Tibial nerve (tissue), 4 donors: ENCODE measurements at regions not wholly inside any gene's neighbourhood (a gene's known extent, or its start where the extent isn't known, plus 50 kb on each side); places are given as distances from the start of the nearest gene placed in this dataset.

Experiments used
- DNase-seq, 2 donors: peaks; one replicate each; pipeline ENCODE4 v3.0.0-alpha.2; 2019; ENCODE audit warnings: low spot score in 2 of 2
- H3K27ac ChIP-seq, 4 donors: fragments of 200-600 bp; sonication (generic) in 3 of 4; one replicate each; pipeline ENCODE4 v1.5.1; 2017 to 2019; ENCODE audit warnings: mild to moderate bottlenecking in 1 of 4
- H3K27me3 ChIP-seq, 2 donors: fragments of 200-600 bp; sonication (generic) in 1 of 2; one replicate each; pipeline versions ENCODE4 v1.5.1 to v1.6.0; 2017 to 2019
- H3K36me3 ChIP-seq, 3 donors: fragments of 200-600 bp; sonication (generic); one replicate each; pipeline ENCODE4 v1.5.1; 2018 to 2019
- H3K4me1 ChIP-seq, 4 donors: fragments of 200-600 bp; sonication (generic) in 3 of 4; one replicate each; pipeline ENCODE4 v1.5.1; 2017 to 2019
- H3K4me3 ChIP-seq, 4 donors: fragments of 200-600 bp; sonication (generic) in 3 of 4; one replicate each; pipeline ENCODE4 v1.5.1; 2017 to 2019; ENCODE audit warnings: mild to moderate bottlenecking in 1 of 4, moderate library complexity in 1 of 4
- H3K9me3 ChIP-seq, 4 donors: fragments of 200-600 bp; sonication (generic) in 3 of 4; one replicate each; pipeline ENCODE4 v1.5.1; 2017 to 2019
- EP300 ChIP-seq, 2 donors: sonication (generic); formaldehyde crosslinking; IDR thresholded peaks; one replicate each; pipeline ENCODE4 v1.6.1; 2017; ENCODE audit warnings: antibody characterized with exemption in 2 of 2, mild to moderate bottlenecking in 1 of 2
- POLR2A ChIP-seq, 2 donors: fragments of 450-650 bp; IDR thresholded peaks; one replicate each; pipeline ENCODE4 v1.6.1; 2017; ENCODE audit warnings: antibody characterized with exemption in 2 of 2, mild to moderate bottlenecking in 2 of 2, moderate library complexity in 2 of 2
- WGBS, 2 donors: methylation state at CpG; one replicate each; pipeline ENCODE4 v1.1.5; 2018; 5-methylcytosine and 5-hydroxymethylcytosine counted together
- TF ChIP-seq, protein P1 (sequence below), 5 experiments: fragments of 200-600 bp in 3 of 5; fragments of 450-650 bp in 2 of 5; sonication (generic) in 3 of 5; IDR thresholded peaks; one replicate each; pipeline ENCODE4 v1.5.1; 2016 to 2019; ENCODE audit warnings: antibody characterized with exemption in 5 of 5, mild to moderate bottlenecking in 3 of 5, moderate library complexity in 2 of 5

DNA sequence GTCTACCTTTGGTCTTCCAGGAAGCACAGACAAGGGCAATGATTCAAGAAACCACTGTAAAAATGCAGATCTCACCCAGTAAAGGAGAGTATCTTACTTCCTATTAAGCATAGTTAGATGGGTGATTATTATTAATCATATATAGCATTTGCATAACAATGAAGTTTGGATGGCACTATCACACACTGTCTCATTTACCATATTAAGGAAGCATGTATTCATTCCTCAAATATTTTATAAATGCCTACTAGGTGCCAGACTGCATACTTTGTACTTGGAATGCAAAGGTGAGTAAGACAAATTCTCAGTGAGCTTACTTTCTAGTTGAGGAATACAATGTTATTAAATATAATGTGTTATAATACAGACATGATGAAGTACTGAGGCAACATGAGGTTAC is 53.9 kb upstream of the SKAP2 start:
- no peaks in the 10 kb centered on the region for H3K36me3 ChIP-seq
- no peaks in the 10 kb centered on the region for H3K4me1 ChIP-seq
- H3K9me3 ChIP-seq, result no peaks in the 10 kb centered on the region
- no peaks in the 10 kb centered on the region for H3K27me3 ChIP-seq
- no peak overlapping the region for H3K4me3 ChIP-seq
- TF ChIP-seq EP300 (IDR thresholded peaks at IDR 0.05), result no peak
- no peak for TF ChIP-seq POLR2A (IDR thresholded peaks at IDR 0.05)
- TF ChIP-seq, protein P1, sequence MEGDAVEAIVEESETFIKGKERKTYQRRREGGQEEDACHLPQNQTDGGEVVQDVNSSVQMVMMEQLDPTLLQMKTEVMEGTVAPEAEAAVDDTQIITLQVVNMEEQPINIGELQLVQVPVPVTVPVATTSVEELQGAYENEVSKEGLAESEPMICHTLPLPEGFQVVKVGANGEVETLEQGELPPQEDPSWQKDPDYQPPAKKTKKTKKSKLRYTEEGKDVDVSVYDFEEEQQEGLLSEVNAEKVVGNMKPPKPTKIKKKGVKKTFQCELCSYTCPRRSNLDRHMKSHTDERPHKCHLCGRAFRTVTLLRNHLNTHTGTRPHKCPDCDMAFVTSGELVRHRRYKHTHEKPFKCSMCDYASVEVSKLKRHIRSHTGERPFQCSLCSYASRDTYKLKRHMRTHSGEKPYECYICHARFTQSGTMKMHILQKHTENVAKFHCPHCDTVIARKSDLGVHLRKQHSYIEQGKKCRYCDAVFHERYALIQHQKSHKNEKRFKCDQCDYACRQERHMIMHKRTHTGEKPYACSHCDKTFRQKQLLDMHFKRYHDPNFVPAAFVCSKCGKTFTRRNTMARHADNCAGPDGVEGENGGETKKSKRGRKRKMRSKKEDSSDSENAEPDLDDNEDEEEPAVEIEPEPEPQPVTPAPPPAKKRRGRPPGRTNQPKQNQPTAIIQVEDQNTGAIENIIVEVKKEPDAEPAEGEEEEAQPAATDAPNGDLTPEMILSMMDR (IDR thresholded peaks at IDR 0.05), result no peak
- no peak overlapping the region for H3K27ac ChIP-seq
- DNase-seq, result no peak

DNA sequence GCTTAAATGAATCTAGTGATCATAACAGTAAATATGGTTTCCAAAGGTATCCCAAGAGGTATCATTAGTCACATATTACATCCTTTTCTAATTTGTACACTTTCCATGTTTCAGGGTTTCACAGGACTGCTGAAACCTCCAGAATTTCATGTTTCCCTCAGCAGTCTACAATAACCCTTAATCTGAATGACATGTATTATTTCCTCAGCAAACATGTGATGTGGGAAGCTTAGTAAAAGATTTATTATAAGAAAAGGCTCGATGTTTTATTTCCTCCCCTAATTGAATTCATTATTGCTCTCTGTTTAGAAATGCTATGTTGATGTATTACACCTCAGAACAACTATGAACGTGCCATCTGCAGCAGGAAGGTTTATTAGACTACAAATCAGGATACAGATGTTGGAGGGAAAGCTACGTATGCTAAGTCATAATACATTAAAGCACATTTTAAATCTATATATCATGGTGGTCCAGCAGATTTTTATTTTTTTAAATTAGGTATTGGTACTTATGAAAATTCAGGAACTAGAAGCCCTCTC is 52.5 kb upstream of the SKAP2 start:
- TF ChIP-seq, protein P1 (IDR thresholded peaks at IDR 0.05), result no peak
- no peak for TF ChIP-seq EP300 (IDR thresholded peaks at IDR 0.05)
- no peak for TF ChIP-seq POLR2A (IDR thresholded peaks at IDR 0.05)

GRCh38 chr7:26916336-26916735 is 51.9 kb upstream of the SKAP2 start:
- no peak overlapping the region for H3K4me3 ChIP-seq
- H3K9me3 ChIP-seq, result no peaks in the 10 kb centered on the region
- TF ChIP-seq EP300 (IDR thresholded peaks at IDR 0.05) (no peak), POLR2A (IDR thresholded peaks at IDR 0.05) (no peak)
- TF ChIP-seq, protein P1 (IDR thresholded peaks at IDR 0.05), result no peak
- no peaks in the 10 kb centered on the region for H3K27me3 ChIP-seq
- no peaks in the 10 kb centered on the region for H3K36me3 ChIP-seq
- no peak for DNase-seq
- H3K4me1 ChIP-seq, result no peaks in the 10 kb centered on the region
- H3K27ac ChIP-seq, result no peak overlapping the region

More for the DNA sequence above, 52.5 kb upstream of the SKAP2 start:
- no peaks in the 10 kb centered on the region for H3K36me3 ChIP-seq
- no peaks in the 10 kb centered on the region for H3K9me3 ChIP-seq
- WGBS, 2 donors, result 65 to 67% methylated on average over 3 of the region's 3 CpGs
- H3K4me1 ChIP-seq, result no peaks in the 10 kb centered on the region
- DNase-seq, result no peak
- no peak overlapping the region for H3K27ac ChIP-seq
- H3K27me3 ChIP-seq, result no peaks in the 10 kb centered on the region
- H3K4me3 ChIP-seq, result no peak overlapping the region
